ENCODE measurements at regions not wholly inside any gene's neighbourhood (a gene's known extent, or its start where the extent isn't known, plus 50 kb on each side); places are given as distances from the start of the nearest gene placed in this dataset.
"Not testable (repeated sequence)": the region's sequence is repeated elsewhere in the genome, so short reads cannot be mapped to it uniquely, and the experiment has no call there.

DNA sequence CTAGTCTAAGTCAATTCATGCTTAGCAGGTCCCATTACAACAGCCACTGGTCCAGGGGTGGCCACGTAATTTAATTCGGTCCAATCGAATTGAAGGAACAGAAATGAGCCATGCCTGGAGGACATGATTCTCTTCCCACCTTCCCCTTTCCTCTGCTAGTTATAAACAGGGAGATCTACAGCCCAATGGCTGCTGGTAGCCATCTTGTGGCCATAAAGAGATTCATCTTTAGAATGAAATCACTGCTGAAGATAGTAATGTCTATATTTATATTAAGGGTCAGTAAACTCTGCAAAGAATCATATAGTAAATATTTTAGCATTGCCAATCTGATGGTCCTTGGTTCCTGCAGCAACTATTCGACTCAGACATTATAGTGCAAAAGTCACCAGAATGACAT, 530.6 kb downstream of the TTLL7 start:
- TF ChIP-seq CTCF (IDR thresholded peaks at IDR 0.05; ENCODE audit: insufficient read depth, low read depth, low read length, missing control alignments) = peak; percentile 21
- H3K4me3 ChIP-seq (ENCODE audit: low read length); DNase-seq (ENCODE audit: low read depth): not testable (repeated sequence)

DNA sequence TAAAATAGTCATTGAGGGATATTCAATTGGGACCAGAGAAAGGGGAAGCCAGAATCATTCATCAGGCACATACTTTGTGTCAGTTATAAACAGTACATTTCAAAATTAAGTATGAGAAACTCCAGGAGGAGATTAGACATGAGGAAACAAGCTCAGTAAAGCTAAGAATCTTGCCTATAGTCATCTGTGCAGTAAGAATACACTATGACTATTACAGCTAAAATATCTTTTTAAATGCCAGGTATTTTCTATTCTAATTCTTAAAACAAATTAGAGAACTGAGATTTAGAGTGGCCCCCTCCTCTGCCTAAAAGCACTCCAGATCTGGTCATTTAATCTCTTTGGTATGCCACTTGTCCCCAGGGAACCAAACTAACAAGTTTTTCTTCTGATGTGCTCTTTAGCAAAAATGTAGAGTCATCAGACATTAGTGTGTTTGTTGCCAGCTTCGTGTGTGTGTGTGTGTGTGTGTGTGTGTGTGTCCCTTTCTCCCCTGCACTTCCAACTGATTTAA, 541.1 kb downstream of the TTLL7 start:
- DNase-seq (ENCODE audit: low read depth); H3K4me3 ChIP-seq (ENCODE audit: low read length): not testable (repeated sequence)

DNA sequence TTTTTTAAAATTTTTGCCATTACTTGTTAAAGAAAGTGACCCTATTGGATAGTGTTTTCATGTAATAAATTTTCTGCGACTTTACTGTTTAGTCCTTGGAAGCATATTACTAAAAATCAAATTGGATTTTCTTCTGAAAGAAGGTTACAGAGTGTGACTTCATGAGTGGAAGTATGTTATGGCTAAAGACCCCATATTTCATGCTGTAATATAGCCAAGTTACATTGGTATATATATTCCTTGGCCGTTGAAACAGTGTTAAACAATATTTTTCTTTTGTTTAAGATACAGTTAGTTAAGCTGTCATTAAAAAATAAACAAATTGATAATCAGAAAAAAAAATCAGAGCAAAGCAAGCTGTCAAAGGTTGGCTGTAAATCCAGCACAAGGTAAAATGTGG, 541.7 kb downstream of the TTLL7 start:
- not testable (repeated sequence) for DNase-seq (ENCODE audit: low read depth); H3K4me3 ChIP-seq (ENCODE audit: low read length)

- DNase-seq (ENCODE audit: low read depth); H3K4me3 ChIP-seq (ENCODE audit: low read length): not testable (repeated sequence)
Measured at GRCh38 chr1:83455753-83456152, 543.2 kb downstream of the TTLL7 start.

DNA sequence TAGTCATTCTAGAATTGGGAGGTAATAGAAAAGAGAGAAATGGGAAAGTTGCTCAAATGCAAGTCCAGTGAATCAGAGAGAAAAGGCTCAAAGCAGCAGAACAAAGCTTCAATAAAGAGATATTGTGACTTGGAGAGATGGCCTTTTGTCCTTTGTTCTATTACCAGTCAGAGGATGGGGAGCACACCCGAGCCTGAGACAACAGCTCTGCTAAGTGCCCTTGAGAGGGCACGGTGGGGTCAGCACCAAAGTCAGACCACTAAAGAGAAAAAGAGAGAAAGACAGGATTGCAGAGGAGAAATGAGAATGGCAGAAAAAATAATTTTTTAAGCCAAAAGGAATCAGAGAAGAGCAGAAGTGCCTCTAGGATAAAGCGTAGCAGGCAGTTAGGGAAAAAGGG, 553.1 kb downstream of the TTLL7 start:
- not testable (repeated sequence) for H3K4me3 ChIP-seq (ENCODE audit: low read length); DNase-seq (ENCODE audit: low read depth)

DNA sequence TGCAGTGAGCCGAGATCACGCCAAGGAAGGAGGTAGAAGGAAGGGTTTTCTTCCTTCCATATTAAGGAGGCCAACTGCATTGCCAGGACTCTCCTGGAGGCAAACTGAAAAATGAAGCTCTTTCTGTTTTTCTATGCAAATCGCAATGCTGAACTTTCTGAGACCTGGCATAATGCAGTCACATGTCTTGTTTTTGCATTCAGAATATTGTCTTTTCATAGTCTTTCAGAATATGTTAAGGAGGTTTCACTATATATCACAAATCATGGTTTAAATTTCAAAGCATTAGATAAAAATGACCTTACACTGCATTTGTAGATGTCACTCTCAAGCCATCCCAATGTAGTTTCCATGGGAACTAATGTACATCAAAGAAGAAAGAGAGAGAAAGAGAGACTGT, 556.5 kb downstream of the TTLL7 start:
- not testable (repeated sequence) for H3K4me3 ChIP-seq (ENCODE audit: low read length); DNase-seq (ENCODE audit: low read depth)

GRCh38 chr1:83440586-83440985, 558.3 kb downstream of the TTLL7 start:
- H3K4me3 ChIP-seq (ENCODE audit: low read length) = not testable (repeated sequence)
- DNase-seq (ENCODE audit: low read depth) = peak; percentile 16

DNA sequence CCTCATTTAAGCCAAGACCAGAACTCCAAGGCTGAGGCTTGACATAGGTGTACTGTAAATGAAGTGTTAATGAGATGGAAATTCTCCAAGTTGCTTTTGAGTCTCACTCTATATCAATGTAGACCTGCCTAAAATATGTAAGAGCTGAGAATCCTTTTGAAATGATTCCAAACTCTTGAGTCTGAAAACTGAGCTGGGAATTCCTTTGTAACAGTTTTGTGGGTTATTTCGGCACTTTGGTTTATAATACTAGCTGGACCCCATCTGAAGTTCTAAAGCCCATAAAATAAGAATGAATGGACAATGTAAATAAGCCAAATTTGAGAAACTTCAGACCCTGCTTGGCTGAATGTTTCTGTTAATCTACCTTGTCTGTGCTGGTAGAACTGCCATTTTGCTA, 558.9 kb downstream of the TTLL7 start:
- DNase-seq (ENCODE audit: low read depth); H3K4me3 ChIP-seq (ENCODE audit: low read length): not testable (repeated sequence)

DNA sequence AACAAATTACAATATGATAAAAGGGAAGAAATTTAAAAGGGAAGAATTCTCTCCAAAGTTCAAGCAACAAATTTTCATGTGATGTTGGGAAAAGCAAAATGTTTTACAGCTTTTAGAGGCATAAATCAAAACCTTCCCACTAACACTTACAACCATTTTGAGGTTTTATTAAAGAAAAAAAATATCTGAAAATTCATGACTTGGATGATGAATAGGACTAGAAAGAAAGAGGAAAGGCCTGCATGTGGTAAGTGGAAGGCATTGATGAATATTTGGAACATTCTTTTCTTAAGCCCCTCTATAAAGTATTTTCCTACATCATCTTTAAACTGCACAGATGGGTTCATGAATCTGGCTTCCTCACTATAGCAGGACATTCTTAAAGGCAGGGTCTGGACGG, 560.6 kb downstream of the TTLL7 start:
- not testable (repeated sequence) for H3K4me3 ChIP-seq (ENCODE audit: low read length); DNase-seq (ENCODE audit: low read depth)

DNA sequence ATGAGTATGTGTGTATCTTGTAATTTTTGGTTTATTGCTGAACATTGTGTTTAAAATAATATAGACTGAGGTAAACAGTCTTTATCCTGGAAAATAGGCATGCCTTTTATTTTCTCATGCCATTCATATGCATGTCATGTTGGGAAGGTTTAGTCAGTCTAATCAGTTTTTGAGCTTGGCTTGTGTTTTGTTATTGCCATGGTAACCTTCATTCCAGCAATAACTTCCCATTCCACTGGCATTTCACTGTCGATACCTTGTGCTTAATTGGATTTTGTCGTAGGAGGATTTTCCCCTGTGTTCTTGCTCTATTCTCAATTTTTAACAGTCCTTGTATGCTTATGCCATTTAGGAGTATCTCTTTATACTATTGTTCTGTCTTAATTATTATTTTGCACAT, 563.6 kb downstream of the TTLL7 start:
- DNase-seq (ENCODE audit: low read depth); H3K4me3 ChIP-seq (ENCODE audit: low read length): not testable (repeated sequence)

GRCh38 chr1:83427566-83427965, 571.4 kb downstream of the TTLL7 start:
- DNase-seq (ENCODE audit: low read depth); H3K4me3 ChIP-seq (ENCODE audit: low read length): not testable (repeated sequence)

DNA sequence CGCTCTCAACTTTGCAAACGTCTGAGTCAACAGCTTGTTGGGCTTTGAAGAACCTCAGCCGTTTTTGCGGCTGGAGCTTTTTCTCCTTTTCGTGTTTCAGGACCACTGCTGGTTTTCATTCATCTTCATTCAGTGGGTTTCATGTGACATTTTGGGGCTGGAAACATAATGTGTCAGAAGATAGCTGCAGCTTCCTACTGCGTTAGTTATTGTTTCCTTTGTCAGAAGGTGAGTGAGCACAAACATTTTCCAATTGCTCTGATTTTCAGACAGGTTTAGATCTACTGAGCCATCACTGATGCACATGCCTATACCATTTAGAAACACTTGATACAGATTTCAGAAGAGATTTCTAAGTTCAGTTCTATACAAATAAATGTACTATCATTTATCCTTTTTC, 575.5 kb downstream of the TTLL7 start:
- H3K4me3 ChIP-seq (ENCODE audit: low read length); DNase-seq (ENCODE audit: low read depth): not testable (repeated sequence)

- no peak for TF ChIP-seq CTCF (IDR thresholded peaks at IDR 0.05; ENCODE audit: insufficient read depth, low read depth, low read length, missing control alignments)
- no peak overlapping the region for H3K4me3 ChIP-seq (ENCODE audit: low read length)
- peak; percentile 48 for DNase-seq (ENCODE audit: low read depth)
Measured at GRCh38 chr1:83418558-83418957, 580.4 kb downstream of the TTLL7 start.

GRCh38 chr1:83413839-83414107, 585.2 kb downstream of the TTLL7 start:
- DNase-seq (ENCODE audit: low read depth) = not testable (repeated sequence)

GRCh38 chr1:83410746-83411413, 588.1 kb downstream of the TTLL7 start:
- DNase-seq (ENCODE audit: low read depth); H3K4me3 ChIP-seq (ENCODE audit: low read length): not testable (repeated sequence)

More at GRCh38 chr1:83413839-83414107, 585.2 kb downstream of the TTLL7 start:
- not testable (repeated sequence) for H3K4me3 ChIP-seq (ENCODE audit: low read length)

- DNase-seq (ENCODE audit: low read depth); H3K4me3 ChIP-seq (ENCODE audit: low read length): not testable (repeated sequence)
Measured at GRCh38 chr1:83406693-83407371, 592.1 kb downstream of the TTLL7 start.

DNA sequence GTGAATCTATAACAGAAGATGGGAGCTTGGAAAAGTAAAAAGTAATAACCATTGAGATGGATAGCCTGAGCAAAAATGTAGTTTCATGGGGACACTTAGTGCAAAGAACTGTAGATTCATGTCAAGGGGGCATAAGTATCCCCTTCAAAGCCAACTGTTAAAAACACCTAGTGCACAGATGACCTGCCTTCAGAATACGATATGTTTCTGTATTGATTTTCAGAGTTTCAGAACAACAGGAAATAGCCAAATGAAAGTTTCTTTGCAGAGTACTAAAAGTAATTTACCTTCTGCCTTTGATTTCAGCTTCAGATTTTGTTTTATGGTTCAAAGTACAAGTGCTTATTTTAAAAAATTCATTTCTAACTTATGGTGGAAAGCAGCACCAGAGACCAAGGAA, 593.1 kb downstream of the TTLL7 start:
- H3K4me3 ChIP-seq (ENCODE audit: low read length); DNase-seq (ENCODE audit: low read depth): not testable (repeated sequence)

GRCh38 chr1:83403500-83403899, 595.4 kb downstream of the TTLL7 start:
- DNase-seq (ENCODE audit: low read depth); H3K4me3 ChIP-seq (ENCODE audit: low read length): not testable (repeated sequence)
